RWPE2 (cell line): ENCODE measurements at regions not wholly inside any gene's neighbourhood (a gene's known extent, or its start where the extent isn't known, plus 50 kb on each side); places are given as distances from the start of the nearest gene placed in this dataset.

ENCODE experiments used
- ATAC-seq: fragments of 200-7000 bp; cut with Tn5 transposase; 3 replicates; pipeline ENCODE4 v1.9.1; 2021; ENCODE audit warnings: low read depth
- DNase-seq: peaks from one replicate; pipeline ENCODE4 v3.0.0-alpha.2; 2020; ENCODE audit warnings: low spot score
- H3K27ac ChIP-seq: fragments of 450-650 bp; 2 replicates; pipeline ENCODE4 v1.5.1; 2017; ENCODE audit warnings: mild to moderate bottlenecking; ENCODE audit not compliant: poor library complexity, severe bottlenecking
- H3K27me3 ChIP-seq: fragments of 250-450 bp; sonication (Bioruptor Pico); 2 replicates; pipeline ENCODE4 v1.5.1; 2021; ENCODE audit warnings: mild to moderate bottlenecking, moderate library complexity; ENCODE audit not compliant: insufficient read depth, poor library complexity, severe bottlenecking
- H3K36me3 ChIP-seq: fragments of 250-450 bp; sonication (Bioruptor Pico); 2 replicates; pipeline ENCODE4 v1.5.1; 2020; ENCODE audit warnings: low read depth, mild to moderate bottlenecking, moderate library complexity
- H3K4me1 ChIP-seq: fragments of 250-450 bp; sonication (Bioruptor Pico); 2 replicates; pipeline ENCODE4 v1.5.1; 2021; ENCODE audit warnings: mild to moderate bottlenecking, moderate library complexity; ENCODE audit not compliant: insufficient read depth, poor library complexity, severe bottlenecking
- H3K4me3 ChIP-seq: fragments of 250-450 bp; sonication (Bioruptor Pico); 2 replicates; pipeline ENCODE4 v1.5.1; 2021; ENCODE audit warnings: mild to moderate bottlenecking, moderate library complexity; ENCODE audit not compliant: severe bottlenecking
- H3K9me3 ChIP-seq: fragments of 250-450 bp; sonication (Bioruptor Pico); 2 replicates; pipeline ENCODE4 v1.5.1; 2021; ENCODE audit warnings: mild to moderate bottlenecking, moderate library complexity; ENCODE audit not compliant: severe bottlenecking
- TF ChIP-seq, protein P1 (sequence below): fragments of 450-650 bp; IDR thresholded peaks from one replicate; pipeline ENCODE4 v1.5.1; 2017; ENCODE audit warnings: mild to moderate bottlenecking, moderate library complexity; ENCODE audit not compliant: poor library complexity, severe bottlenecking

- Histone ChIP-seq H3K27me3 (peaks cover 18% of the 10 kb centered on the region), H3K36me3 (no peaks in the 10 kb centered on the region), H3K4me3 (no peak overlapping the region), H3K9me3 (no peaks in the 10 kb centered on the region), H3K27ac (no peak overlapping the region), H3K4me1 (no peaks in the 10 kb centered on the region)
- TF ChIP-seq, protein P1, sequence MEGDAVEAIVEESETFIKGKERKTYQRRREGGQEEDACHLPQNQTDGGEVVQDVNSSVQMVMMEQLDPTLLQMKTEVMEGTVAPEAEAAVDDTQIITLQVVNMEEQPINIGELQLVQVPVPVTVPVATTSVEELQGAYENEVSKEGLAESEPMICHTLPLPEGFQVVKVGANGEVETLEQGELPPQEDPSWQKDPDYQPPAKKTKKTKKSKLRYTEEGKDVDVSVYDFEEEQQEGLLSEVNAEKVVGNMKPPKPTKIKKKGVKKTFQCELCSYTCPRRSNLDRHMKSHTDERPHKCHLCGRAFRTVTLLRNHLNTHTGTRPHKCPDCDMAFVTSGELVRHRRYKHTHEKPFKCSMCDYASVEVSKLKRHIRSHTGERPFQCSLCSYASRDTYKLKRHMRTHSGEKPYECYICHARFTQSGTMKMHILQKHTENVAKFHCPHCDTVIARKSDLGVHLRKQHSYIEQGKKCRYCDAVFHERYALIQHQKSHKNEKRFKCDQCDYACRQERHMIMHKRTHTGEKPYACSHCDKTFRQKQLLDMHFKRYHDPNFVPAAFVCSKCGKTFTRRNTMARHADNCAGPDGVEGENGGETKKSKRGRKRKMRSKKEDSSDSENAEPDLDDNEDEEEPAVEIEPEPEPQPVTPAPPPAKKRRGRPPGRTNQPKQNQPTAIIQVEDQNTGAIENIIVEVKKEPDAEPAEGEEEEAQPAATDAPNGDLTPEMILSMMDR, result no peak
- ATAC-seq, result no peak
- DNase-seq, result no peak
Measured at GRCh38 chr7:25522727-25523126, 294.4 kb upstream of the NPVF start.

GRCh38 chr7:25527665-25528170, 299.4 kb upstream of the NPVF start:
- ATAC-seq, result no peak
- H3K27me3 ChIP-seq, result peaks cover 24% of the 10 kb centered on the region

GRCh38 chr7:25529320-25529719, 301.0 kb upstream of the NPVF start:
- no peak for ATAC-seq
- H3K27me3 ChIP-seq, result peaks cover 24% of the 10 kb centered on the region
- TF ChIP-seq, protein P1, result no peak

More at GRCh38 chr7:25527665-25528170, 299.4 kb upstream of the NPVF start:
- DNase-seq, result no peak
- H3K36me3 ChIP-seq, result no peaks in the 10 kb centered on the region
- H3K4me3 ChIP-seq, result no peak overlapping the region
- no peak overlapping the region for H3K27ac ChIP-seq
- no peaks in the 10 kb centered on the region for H3K9me3 ChIP-seq
- no peaks in the 10 kb centered on the region for H3K4me1 ChIP-seq
- TF ChIP-seq, protein P1, result no peak

GRCh38 chr7:25536851-25537250, 308.6 kb upstream of the NPVF start:
- Histone ChIP-seq H3K36me3 (no peaks in the 10 kb centered on the region), H3K4me3 (no peak overlapping the region), H3K27ac (no peak overlapping the region), H3K4me1 (no peaks in the 10 kb centered on the region), H3K27me3 (peaks cover 3% of the 10 kb centered on the region), H3K9me3 (no peaks in the 10 kb centered on the region)
- no peak for ATAC-seq
- DNase-seq, result no peak
- TF ChIP-seq, protein P1, result no peak

More at GRCh38 chr7:25529320-25529719, 301.0 kb upstream of the NPVF start:
- H3K4me3 ChIP-seq, result no peak overlapping the region
- H3K9me3 ChIP-seq, result no peaks in the 10 kb centered on the region
- H3K36me3 ChIP-seq, result no peaks in the 10 kb centered on the region
- DNase-seq, result no peak
- no peak overlapping the region for H3K27ac ChIP-seq
- H3K4me1 ChIP-seq, result no peaks in the 10 kb centered on the region

GRCh38 chr7:25537662-25538375, 309.5 kb upstream of the NPVF start:
- H3K4me1 ChIP-seq, result no peaks in the 10 kb centered on the region
- TF ChIP-seq, protein P1, result no peak
- no peak overlapping the region for H3K27ac ChIP-seq

More at GRCh38 chr7:25537662-25538375, 309.5 kb upstream of the NPVF start:
- ATAC-seq (no peak), DNase-seq (no peak)
- Histone ChIP-seq H3K4me3 (no peak overlapping the region), H3K9me3 (no peaks in the 10 kb centered on the region), H3K36me3 (no peaks in the 10 kb centered on the region), H3K27me3 (peaks cover 7% of the 10 kb centered on the region)
